ENCODE measurements at regions not wholly inside any gene's neighbourhood (a gene's known extent, or its start where the extent isn't known, plus 50 kb on each side); places are given as distances from the start of the nearest gene placed in this dataset.

DNA sequence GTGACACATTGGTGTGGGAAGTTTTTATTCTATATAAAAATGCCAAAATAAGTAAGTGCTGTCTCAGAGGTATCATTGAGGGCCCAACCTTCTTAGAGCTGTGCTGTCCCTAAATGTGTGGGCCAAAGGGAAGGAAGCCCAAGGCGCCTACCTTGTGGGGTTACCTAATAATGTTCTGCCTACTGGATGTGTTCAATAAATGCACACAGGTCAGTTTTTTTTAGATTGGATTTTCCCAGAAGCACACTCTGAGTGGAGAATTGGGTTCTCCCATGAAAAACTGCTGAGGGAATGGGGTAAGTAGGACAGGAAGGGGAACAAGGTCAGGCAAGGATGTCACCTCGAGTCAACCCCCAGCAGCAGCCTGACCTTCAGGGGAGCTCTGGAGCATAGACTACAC, 168.7 kb upstream of the FRMD4B start:
- Histone ChIP-seq H4K20me1 (ENCODE audit: insufficient read depth, poor library complexity, severe bottlenecking) (no peaks in the 10 kb centered on the region), H3K79me2 (no peaks in the 10 kb centered on the region), H2AFZ (no peak overlapping the region), H3K27me3 (peaks cover 4% of the 10 kb centered on the region), H3K4me2 (no peak overlapping the region), H3K9me2 (replicated peaks; ENCODE audit: insufficient read depth) (no peaks in the 10 kb centered on the region), H3K27ac (no peak overlapping the region), H3K36me3 (replicated peaks; ENCODE audit: insufficient read depth, low read depth) (no peaks in the 10 kb centered on the region), H3K4me1 (ENCODE audit: insufficient read depth) (no peaks in the 10 kb centered on the region), H3K9me3 (ENCODE audit: low read depth) (no peaks in the 10 kb centered on the region), H3K4me3 (no peak overlapping the region)
- WGBS (ENCODE audit: low lambda C conversion rate, missing lambda C conversion rate) = 88% methylated on average over 2 of the region's 2 CpGs
- DNase-seq (ENCODE audit: low spot score) = no peak
- TF ChIP-seq EZH2 (IDR thresholded peaks at IDR 0.05; ENCODE audit: borderline replicate concordance) (no peak), CTCF (IDR thresholded peaks at IDR 0.05; ENCODE audit: poor library complexity) (no peak), EZH2phosphoT487 (IDR thresholded peaks at IDR 0.05; ENCODE audit: low read depth, severe bottlenecking, unreplicated experiment) (no peak)

- H3K79me2 ChIP-seq = no peaks in the 10 kb centered on the region
- no peak for DNase-seq (ENCODE audit: low spot score)
- H3K27me3 ChIP-seq = peaks cover 4% of the 10 kb centered on the region
- no peaks in the 10 kb centered on the region for H4K20me1 ChIP-seq (ENCODE audit: insufficient read depth, poor library complexity, severe bottlenecking)
- H3K36me3 ChIP-seq (replicated peaks; ENCODE audit: insufficient read depth, low read depth) = no peaks in the 10 kb centered on the region
- H3K4me3 ChIP-seq = no peak overlapping the region
- no peak overlapping the region for H2AFZ ChIP-seq
- H3K9me3 ChIP-seq (ENCODE audit: low read depth) = no peaks in the 10 kb centered on the region
- WGBS (ENCODE audit: low lambda C conversion rate, missing lambda C conversion rate) = 79% methylated on average over 4 of the region's 4 CpGs
- H3K4me1 ChIP-seq (ENCODE audit: insufficient read depth) = no peaks in the 10 kb centered on the region
- no peak overlapping the region for H3K4me2 ChIP-seq
- H3K9me2 ChIP-seq (replicated peaks; ENCODE audit: insufficient read depth) = no peaks in the 10 kb centered on the region
- no peak for TF ChIP-seq CTCF (IDR thresholded peaks at IDR 0.05; ENCODE audit: poor library complexity)
- TF ChIP-seq EZH2 (IDR thresholded peaks at IDR 0.05; ENCODE audit: borderline replicate concordance) = no peak
- no peak for TF ChIP-seq EZH2phosphoT487 (IDR thresholded peaks at IDR 0.05; ENCODE audit: low read depth, severe bottlenecking, unreplicated experiment)
- H3K27ac ChIP-seq = no peak overlapping the region
These were observed 168.0 kb upstream of the FRMD4B start for GRCh38 chr3:69553888-69554287.

- Histone ChIP-seq H4K20me1 (ENCODE audit: insufficient read depth, poor library complexity, severe bottlenecking) (no peaks in the 10 kb centered on the region), H3K27ac (no peak overlapping the region), H2AFZ (no peak overlapping the region), H3K36me3 (replicated peaks; ENCODE audit: insufficient read depth, low read depth) (no peaks in the 10 kb centered on the region), H3K27me3 (peaks cover 26% of the 10 kb centered on the region), H3K9me2 (replicated peaks; ENCODE audit: insufficient read depth) (no peaks in the 10 kb centered on the region), H3K4me2 (no peak overlapping the region), H3K4me3 (no peak overlapping the region), H3K9me3 (ENCODE audit: low read depth) (no peaks in the 10 kb centered on the region), H3K4me1 (ENCODE audit: insufficient read depth) (no peaks in the 10 kb centered on the region), H3K79me2 (no peaks in the 10 kb centered on the region)
- 71% methylated on average over 6 of the region's 6 CpGs for WGBS (ENCODE audit: low lambda C conversion rate, missing lambda C conversion rate)
- no peak for DNase-seq (ENCODE audit: low spot score)
- TF ChIP-seq CTCF (IDR thresholded peaks at IDR 0.05; ENCODE audit: poor library complexity) (no peak), EZH2phosphoT487 (IDR thresholded peaks at IDR 0.05; ENCODE audit: low read depth, severe bottlenecking, unreplicated experiment) (no peak), EZH2 (IDR thresholded peaks at IDR 0.05; ENCODE audit: borderline replicate concordance) (no peak)
These were observed 161.6 kb upstream of the FRMD4B start for GRCh38 chr3:69547461-69547880.

Data from hepatocyte (in vitro differentiated cells).